ENCODE measurements at regions not wholly inside any gene's neighbourhood (a gene's known extent, or its start where the extent isn't known, plus 50 kb on each side); places are given as distances from the start of the nearest gene placed in this dataset.

DNA sequence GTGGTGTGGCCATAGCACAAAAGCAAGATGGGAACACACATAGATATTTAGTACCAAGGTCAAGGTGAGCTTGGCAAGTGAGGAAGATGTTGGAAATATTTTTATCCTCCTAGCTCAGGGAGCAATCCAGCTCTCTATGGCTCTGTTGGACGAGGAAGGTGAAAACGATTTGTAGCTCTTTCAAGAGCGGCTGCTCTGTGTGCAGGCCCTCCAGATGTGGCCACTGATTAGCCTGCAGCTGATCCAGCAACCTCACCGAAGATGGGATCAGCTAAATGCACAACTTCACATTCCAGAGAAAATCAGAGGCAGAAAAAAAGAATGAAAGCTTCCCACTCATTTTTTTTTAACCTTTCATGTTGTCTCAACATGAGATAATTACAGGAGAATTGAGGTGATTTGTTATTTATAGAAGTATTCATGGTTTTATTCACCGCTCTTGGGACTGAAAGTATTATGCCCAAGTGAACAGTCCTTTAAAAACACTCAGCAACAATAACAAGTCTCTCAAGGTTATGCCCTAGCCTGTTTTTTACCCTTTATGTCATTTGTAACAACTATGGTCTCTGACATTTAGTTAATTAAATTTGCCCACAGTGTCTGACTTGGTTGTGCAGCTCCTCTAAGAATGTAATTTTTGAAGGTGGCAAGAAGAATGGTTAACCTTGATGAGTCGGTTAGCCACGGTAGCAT is 213.6 kb upstream of the ADARB2 start:
- ATAC-seq (ENCODE audit: low read depth) (no peak), DNase-seq (ENCODE audit: low spot score) (no peak)
- TF ChIP-seq, protein P1, sequence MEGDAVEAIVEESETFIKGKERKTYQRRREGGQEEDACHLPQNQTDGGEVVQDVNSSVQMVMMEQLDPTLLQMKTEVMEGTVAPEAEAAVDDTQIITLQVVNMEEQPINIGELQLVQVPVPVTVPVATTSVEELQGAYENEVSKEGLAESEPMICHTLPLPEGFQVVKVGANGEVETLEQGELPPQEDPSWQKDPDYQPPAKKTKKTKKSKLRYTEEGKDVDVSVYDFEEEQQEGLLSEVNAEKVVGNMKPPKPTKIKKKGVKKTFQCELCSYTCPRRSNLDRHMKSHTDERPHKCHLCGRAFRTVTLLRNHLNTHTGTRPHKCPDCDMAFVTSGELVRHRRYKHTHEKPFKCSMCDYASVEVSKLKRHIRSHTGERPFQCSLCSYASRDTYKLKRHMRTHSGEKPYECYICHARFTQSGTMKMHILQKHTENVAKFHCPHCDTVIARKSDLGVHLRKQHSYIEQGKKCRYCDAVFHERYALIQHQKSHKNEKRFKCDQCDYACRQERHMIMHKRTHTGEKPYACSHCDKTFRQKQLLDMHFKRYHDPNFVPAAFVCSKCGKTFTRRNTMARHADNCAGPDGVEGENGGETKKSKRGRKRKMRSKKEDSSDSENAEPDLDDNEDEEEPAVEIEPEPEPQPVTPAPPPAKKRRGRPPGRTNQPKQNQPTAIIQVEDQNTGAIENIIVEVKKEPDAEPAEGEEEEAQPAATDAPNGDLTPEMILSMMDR (IDR thresholded peaks at IDR 0.05; ENCODE audit: poor library complexity, severe bottlenecking): no peak
- Histone ChIP-seq H3K9me3 (ENCODE audit: severe bottlenecking) (no peaks in the 10 kb centered on the region), H3K4me3 (ENCODE audit: severe bottlenecking) (no peak overlapping the region), H3K4me1 (ENCODE audit: insufficient read depth, poor library complexity, severe bottlenecking) (peaks cover 5% of the 10 kb centered on the region), H3K36me3 (ENCODE audit: low read depth) (no peaks in the 10 kb centered on the region), H3K27ac (ENCODE audit: poor library complexity, severe bottlenecking) (no peak overlapping the region), H3K27me3 (ENCODE audit: insufficient read depth, poor library complexity, severe bottlenecking) (no peaks in the 10 kb centered on the region)

DNA sequence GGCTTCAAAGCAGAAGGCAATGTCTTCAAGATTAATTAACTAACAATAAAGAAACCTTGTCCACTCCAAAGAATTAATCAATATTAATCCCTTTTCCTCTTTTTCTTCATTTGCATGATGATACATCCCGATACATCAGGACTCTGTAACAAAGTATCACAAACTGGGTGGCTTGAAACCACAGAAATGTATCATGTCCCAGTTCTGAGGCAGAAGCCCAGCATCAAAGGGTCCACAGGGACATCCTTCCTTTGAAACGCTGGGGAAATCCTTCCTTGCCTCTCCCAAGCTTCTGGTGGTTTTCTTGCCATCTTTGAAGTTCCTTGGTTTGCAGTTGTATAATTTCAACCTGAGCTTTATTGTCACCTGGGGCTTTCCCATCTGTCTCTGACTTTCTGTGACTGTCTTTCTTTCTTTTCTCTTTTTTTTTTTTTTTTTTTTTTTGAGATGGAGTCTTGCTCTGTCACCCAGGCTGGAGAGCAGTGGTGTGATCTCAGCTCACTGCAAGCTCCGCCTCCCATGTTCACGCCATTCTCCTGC is 210.2 kb upstream of the ADARB2 start:
- Histone ChIP-seq H3K36me3 (ENCODE audit: low read depth) (no peaks in the 10 kb centered on the region), H3K4me1 (ENCODE audit: insufficient read depth, poor library complexity, severe bottlenecking) (no peaks in the 10 kb centered on the region), H3K27ac (ENCODE audit: poor library complexity, severe bottlenecking) (no peak overlapping the region), H3K27me3 (ENCODE audit: insufficient read depth, poor library complexity, severe bottlenecking) (no peaks in the 10 kb centered on the region), H3K9me3 (ENCODE audit: severe bottlenecking) (no peaks in the 10 kb centered on the region), H3K4me3 (ENCODE audit: severe bottlenecking) (no peak overlapping the region)
- DNase-seq (ENCODE audit: low spot score): no peak
- no peak for ATAC-seq (ENCODE audit: low read depth)
- TF ChIP-seq, protein P1 (IDR thresholded peaks at IDR 0.05; ENCODE audit: poor library complexity, severe bottlenecking): no peak

DNA sequence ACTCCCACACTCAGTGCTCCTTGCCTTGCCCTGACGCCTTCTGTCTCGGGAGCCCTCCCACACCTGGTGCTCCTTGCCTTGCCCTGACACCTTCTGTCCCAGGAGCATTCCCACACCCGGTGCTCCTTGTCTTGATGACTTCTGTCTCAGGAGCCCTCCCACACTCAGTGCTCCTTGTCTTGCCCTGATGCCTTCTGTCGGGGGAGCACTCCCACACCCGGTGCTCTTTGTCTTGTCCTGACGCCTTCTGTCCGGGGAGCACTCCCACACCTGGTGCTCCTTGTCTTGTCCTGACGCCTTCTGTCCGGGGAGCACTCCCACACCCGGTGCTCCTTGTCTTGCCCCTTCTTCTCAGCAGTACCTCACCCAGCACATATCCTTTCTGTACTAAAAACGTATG is 207.2 kb upstream of the ADARB2 start:
- Histone ChIP-seq H3K4me3 (ENCODE audit: severe bottlenecking) (no peak overlapping the region), H3K27me3 (ENCODE audit: insufficient read depth, poor library complexity, severe bottlenecking) (no peaks in the 10 kb centered on the region), H3K27ac (ENCODE audit: poor library complexity, severe bottlenecking) (no peak overlapping the region), H3K9me3 (ENCODE audit: severe bottlenecking) (no peaks in the 10 kb centered on the region), H3K36me3 (ENCODE audit: low read depth) (no peaks in the 10 kb centered on the region), H3K4me1 (ENCODE audit: insufficient read depth, poor library complexity, severe bottlenecking) (no peaks in the 10 kb centered on the region)
- TF ChIP-seq, protein P1 (IDR thresholded peaks at IDR 0.05; ENCODE audit: poor library complexity, severe bottlenecking): no peak
- ATAC-seq (ENCODE audit: low read depth): no peak
- no peak for DNase-seq (ENCODE audit: low spot score)

DNA sequence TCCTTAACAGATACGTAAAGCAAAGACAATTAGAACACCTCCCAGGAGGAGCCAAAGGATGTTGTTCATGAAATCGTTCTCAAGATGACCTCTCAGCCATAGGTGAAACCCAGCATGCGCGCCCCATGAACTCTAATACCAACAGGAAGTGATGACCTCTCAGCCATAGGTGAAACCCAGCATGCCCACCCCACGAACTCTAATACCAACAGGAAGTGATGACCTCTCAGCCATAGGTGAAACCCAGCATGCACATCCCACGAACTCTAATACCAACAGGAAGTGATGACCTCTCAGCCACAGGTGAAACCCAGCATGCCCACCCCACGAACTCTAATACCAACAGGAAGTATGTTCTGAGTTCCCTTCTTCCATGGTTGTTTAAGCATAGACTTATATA is 205.2 kb upstream of the ADARB2 start:
- no peak overlapping the region for H3K27ac ChIP-seq (ENCODE audit: poor library complexity, severe bottlenecking)
- ATAC-seq (ENCODE audit: low read depth): no peak

More for the DNA sequence above, 205.2 kb upstream of the ADARB2 start:
- no peak for DNase-seq (ENCODE audit: low spot score)
- no peak overlapping the region for H3K4me3 ChIP-seq (ENCODE audit: severe bottlenecking)
- H3K27me3 ChIP-seq (ENCODE audit: insufficient read depth, poor library complexity, severe bottlenecking): no peaks in the 10 kb centered on the region
- no peaks in the 10 kb centered on the region for H3K36me3 ChIP-seq (ENCODE audit: low read depth)
- no peaks in the 10 kb centered on the region for H3K9me3 ChIP-seq (ENCODE audit: severe bottlenecking)
- TF ChIP-seq, protein P1 (IDR thresholded peaks at IDR 0.05; ENCODE audit: poor library complexity, severe bottlenecking): no peak
- no peaks in the 10 kb centered on the region for H3K4me1 ChIP-seq (ENCODE audit: insufficient read depth, poor library complexity, severe bottlenecking)

Measured in RWPE2 (cell line).